ENCODE measurements at regions not wholly inside any gene's neighbourhood (a gene's known extent, or its start where the extent isn't known, plus 50 kb on each side); places are given as distances from the start of the nearest gene placed in this dataset.
A peak's percentile ranks its signal among the peaks of the same experiment; 100 is the strongest.

GRCh38 chr14:22505697-22506377 lies 83.2 kb downstream of the DAD1 start:
- Mint-ChIP-seq H3K36me3 (ENCODE audit: low read depth) (no peaks in the 10 kb centered on the region), H3K4me3 (no peak overlapping the region), H3K27me3 (ENCODE audit: low read depth) (no peaks in the 10 kb centered on the region), H3K9me3 (no peaks in the 10 kb centered on the region), H3K27ac (ENCODE audit: unreplicated experiment) (peak overlapping the region; percentile 46), H3K4me1 (peaks cover 49% of the 10 kb centered on the region)
- TF ChIP-seq CTCF (conservative IDR thresholded peaks at IDR 0.05): no peak
- no peak for DNase-seq (ENCODE audit: low read depth, low spot score)

- no peak for TF ChIP-seq CTCF (conservative IDR thresholded peaks at IDR 0.05)
- Mint-ChIP-seq H3K4me1 (peaks cover 44% of the 10 kb centered on the region), H3K4me3 (no peak overlapping the region), H3K36me3 (ENCODE audit: low read depth) (no peaks in the 10 kb centered on the region), H3K27me3 (ENCODE audit: low read depth) (no peaks in the 10 kb centered on the region), H3K27ac (ENCODE audit: unreplicated experiment) (no peak overlapping the region), H3K9me3 (no peaks in the 10 kb centered on the region)
- DNase-seq (ENCODE audit: low read depth, low spot score): no peak
These were observed 83.7 kb downstream of the DAD1 start for GRCh38 chr14:22505309-22505696.

GRCh38 chr14:22502551-22502950 lies 86.5 kb downstream of the DAD1 start:
- peaks cover 20% of the 10 kb centered on the region for H3K4me1 Mint-ChIP-seq
- TF ChIP-seq CTCF (conservative IDR thresholded peaks at IDR 0.05): no peak
- no peaks in the 10 kb centered on the region for H3K27me3 Mint-ChIP-seq (ENCODE audit: low read depth)
- H3K27ac Mint-ChIP-seq (ENCODE audit: unreplicated experiment): no peak overlapping the region
- no peak for DNase-seq (ENCODE audit: low read depth, low spot score)
- H3K9me3 Mint-ChIP-seq: no peaks in the 10 kb centered on the region
- no peak overlapping the region for H3K4me3 Mint-ChIP-seq
- H3K36me3 Mint-ChIP-seq (ENCODE audit: low read depth): no peaks in the 10 kb centered on the region

GRCh38 chr14:22502007-22502406 lies 87.0 kb downstream of the DAD1 start:
- no peaks in the 10 kb centered on the region for H3K27me3 Mint-ChIP-seq (ENCODE audit: low read depth)
- H3K9me3 Mint-ChIP-seq: no peaks in the 10 kb centered on the region
- no peaks in the 10 kb centered on the region for H3K36me3 Mint-ChIP-seq (ENCODE audit: low read depth)
- H3K4me3 Mint-ChIP-seq: no peak overlapping the region
- no peak for DNase-seq (ENCODE audit: low read depth, low spot score)
- H3K27ac Mint-ChIP-seq (ENCODE audit: unreplicated experiment): no peak overlapping the region
- H3K4me1 Mint-ChIP-seq: peaks cover 18% of the 10 kb centered on the region
- TF ChIP-seq CTCF (conservative IDR thresholded peaks at IDR 0.05): no peak

- Mint-ChIP-seq H3K27ac (ENCODE audit: unreplicated experiment) (no peak overlapping the region), H3K27me3 (ENCODE audit: low read depth) (no peaks in the 10 kb centered on the region), H3K4me3 (no peak overlapping the region), H3K9me3 (no peaks in the 10 kb centered on the region), H3K4me1 (peaks cover 9% of the 10 kb centered on the region), H3K36me3 (ENCODE audit: low read depth) (no peaks in the 10 kb centered on the region)
- no peak for DNase-seq (ENCODE audit: low read depth, low spot score)
- TF ChIP-seq CTCF (conservative IDR thresholded peaks at IDR 0.05): no peak
These were observed 87.9 kb downstream of the DAD1 start for GRCh38 chr14:22500954-22501726.

All from neural crest cell (in vitro differentiated cells).